Activated naive CD4-positive, alpha-beta T cell treated with anti-CD3 and anti-CD28 coated beads, Interleukin-2, amount 50 U/mL, for 72 hours (primary cell): ENCODE measurements at regions not wholly inside any gene's neighbourhood (a gene's known extent, or its start where the extent isn't known, plus 50 kb on each side); places are given as distances from the start of the nearest gene placed in this dataset.

Experiments
- ATAC-seq, 2 donors: fragments of 150-1000 bp; cut with Tn5 transposase; 2 replicates each; pipeline ENCODE4 v1.10.0; 2021; ENCODE audit warnings: mild to moderate bottlenecking in 2 of 2, moderate library complexity in 2 of 2
- DNase-seq, 2 donors: peaks; one replicate each; pipeline ENCODE4 v3.0.0; 2021 to 2022; ENCODE audit warnings: low spot score in 2 of 2
- H3K27ac Mint-ChIP-seq, 2 donors: one replicate each; pipeline ENCODE4 v1.8.0; 2022; ENCODE audit warnings: mild to moderate bottlenecking in 2 of 2, mixed read lengths in 2 of 2
- H3K36me3 Mint-ChIP-seq, 2 donors: one replicate each; pipeline ENCODE4 v1.8.0; 2022; ENCODE audit warnings: mixed read lengths in 2 of 2
- H3K9me3 Mint-ChIP-seq, 2 donors: one replicate each; pipeline ENCODE4 v1.8.0; 2022; ENCODE audit warnings: mixed read lengths in 2 of 2

DNA sequence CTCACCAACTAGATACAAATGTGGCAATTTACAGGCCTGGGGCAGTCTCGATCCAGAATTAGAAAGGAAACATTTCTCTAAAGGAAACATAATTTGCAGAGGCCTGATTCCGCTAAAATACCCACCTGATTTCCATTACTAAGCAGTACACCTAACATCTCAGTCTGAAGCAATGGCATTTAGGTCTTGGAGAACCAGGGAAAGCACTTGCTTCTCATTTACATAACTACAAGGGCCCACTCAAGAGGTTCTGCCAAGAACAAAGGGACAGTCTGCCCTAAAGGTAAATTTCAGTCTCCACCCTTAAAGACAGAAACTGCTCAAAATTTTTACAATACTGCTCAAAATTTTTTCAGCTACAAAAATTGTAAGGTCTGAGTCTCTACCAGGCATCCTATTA lies 123.7 kb upstream of the GJB5 start:
- no peak overlapping the region for H3K27ac Mint-ChIP-seq
- ATAC-seq (no peak), DNase-seq (no peak)
- H3K9me3 Mint-ChIP-seq = no peaks in the 10 kb centered on the region
- H3K36me3 Mint-ChIP-seq = no peaks in the 10 kb centered on the region

DNA sequence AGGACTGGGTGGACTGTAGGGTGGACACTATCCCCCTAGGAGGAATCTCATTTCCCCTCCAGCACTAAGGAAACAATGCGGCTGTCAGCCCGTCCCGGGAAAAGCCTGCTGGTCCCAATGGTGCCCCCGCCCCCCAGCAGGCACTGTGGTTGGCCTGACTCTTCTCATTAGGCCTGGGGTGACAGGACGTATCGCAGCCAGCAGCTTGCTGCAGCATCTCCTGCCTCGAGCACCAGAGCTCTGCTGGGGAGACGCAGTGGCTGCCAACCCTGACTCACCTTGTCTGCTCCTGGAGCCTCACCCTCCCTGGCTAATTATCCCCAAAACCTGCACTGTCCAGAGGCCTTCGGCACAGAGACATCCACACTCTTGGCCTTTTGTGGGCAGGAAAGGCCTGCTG lies 115.1 kb upstream of the GJB5 start:
- ATAC-seq (no peak), DNase-seq (no peak)
- no peaks in the 10 kb centered on the region for H3K36me3 Mint-ChIP-seq
- peaks cover 0 to 5% of the 10 kb centered on the region in 2 donors for H3K9me3 Mint-ChIP-seq
- no peak overlapping the region for H3K27ac Mint-ChIP-seq

GRCh38 chr1:34640654-34641401 lies 114.0 kb upstream of the GJB5 start:
- Mint-ChIP-seq H3K36me3 (no peaks in the 10 kb centered on the region), H3K27ac (no peak overlapping the region), H3K9me3 (peaks cover 0 to 5% of the 10 kb centered on the region in 2 donors)
- ATAC-seq (no peak), DNase-seq (no peak)

- DNase-seq = no peak
These were observed 112.2 kb upstream of the GJB5 start for GRCh38 chr1:34642679-34643078.

DNA sequence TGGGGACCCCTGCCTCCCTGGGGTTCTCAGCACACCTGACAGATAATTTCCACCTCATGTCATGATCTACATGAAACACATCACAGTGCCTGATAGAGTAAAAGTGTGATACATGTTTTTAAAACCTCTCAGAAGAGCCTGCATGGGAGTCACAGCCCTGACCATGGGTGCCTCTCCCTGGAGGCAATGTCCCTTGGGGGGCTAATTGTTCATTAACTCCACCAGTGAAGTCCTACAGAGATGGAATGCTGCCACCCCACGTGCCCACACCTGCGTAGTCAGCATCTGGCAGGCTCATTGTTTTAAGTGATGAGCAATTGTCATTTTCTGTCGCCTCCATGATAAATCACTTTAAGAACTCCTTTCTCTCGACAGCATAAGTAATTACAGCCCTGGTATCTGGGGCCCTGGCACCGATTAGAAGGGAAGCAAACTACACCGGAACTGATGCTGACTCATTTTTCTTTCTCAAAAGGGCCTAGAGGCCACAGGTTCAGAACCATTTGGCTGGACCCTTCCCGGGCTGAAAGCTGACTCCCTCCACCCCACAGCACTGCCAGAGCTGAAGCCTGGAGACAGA lies 109.6 kb upstream of the GJB5 start:
- Mint-ChIP-seq H3K36me3 (no peaks in the 10 kb centered on the region), H3K27ac (no peak overlapping the region), H3K9me3 (no peaks in the 10 kb centered on the region)
- DNase-seq (no peak), ATAC-seq (no peak)

More at GRCh38 chr1:34642679-34643078, 112.2 kb upstream of the GJB5 start:
- Mint-ChIP-seq H3K36me3 (no peaks in the 10 kb centered on the region), H3K27ac (no peak overlapping the region), H3K9me3 (no peaks in the 10 kb centered on the region)
- no peak for ATAC-seq

DNA sequence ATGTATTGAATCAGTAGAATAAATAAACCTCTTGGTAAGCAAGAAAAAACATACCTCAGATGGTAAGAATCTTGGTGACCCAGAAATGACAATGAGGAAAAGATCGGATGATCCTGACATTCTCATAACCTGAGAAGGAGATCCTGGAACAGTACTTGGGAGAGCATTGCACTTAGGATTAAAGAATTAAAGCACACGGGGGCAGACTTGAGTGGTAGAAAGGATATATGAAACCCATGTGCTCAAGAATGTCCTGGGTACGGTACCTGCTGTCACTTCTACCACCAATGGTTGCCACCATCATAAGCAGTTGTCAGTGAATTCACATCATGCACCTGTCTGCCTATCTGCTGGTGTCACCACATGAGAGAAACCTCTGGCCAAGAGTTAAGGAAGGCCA lies 108.9 kb upstream of the GJB5 start:
- DNase-seq (no peak), ATAC-seq (no peak)
- no peak overlapping the region for H3K27ac Mint-ChIP-seq
- no peaks in the 10 kb centered on the region for H3K36me3 Mint-ChIP-seq
- no peaks in the 10 kb centered on the region for H3K9me3 Mint-ChIP-seq

DNA sequence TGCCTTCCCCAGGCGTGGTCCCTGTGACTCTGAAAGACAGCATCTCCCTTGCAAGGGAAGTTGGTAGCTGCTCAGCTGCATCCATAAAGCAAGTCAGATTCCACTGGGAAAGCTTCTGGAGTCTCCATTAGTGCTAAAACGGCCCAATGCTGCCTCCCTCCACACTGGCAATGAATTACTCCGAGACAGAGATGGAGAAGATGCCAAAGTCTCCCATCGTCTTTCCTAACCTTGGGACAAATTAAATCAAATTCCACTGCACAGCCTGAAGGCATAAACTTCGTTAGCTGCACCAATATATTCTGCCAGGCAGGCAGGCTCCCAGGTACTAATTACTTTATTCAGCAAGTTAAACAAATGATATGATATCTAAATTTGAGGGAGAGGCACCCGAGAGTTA lies 106.3 kb upstream of the GJB5 start:
- Mint-ChIP-seq H3K27ac (no peak overlapping the region), H3K9me3 (no peaks in the 10 kb centered on the region), H3K36me3 (no peaks in the 10 kb centered on the region)
- ATAC-seq (no peak), DNase-seq (no peak)

GRCh38 chr1:34650090-34650489 lies 104.8 kb upstream of the GJB5 start:
- no peak for ATAC-seq

DNA sequence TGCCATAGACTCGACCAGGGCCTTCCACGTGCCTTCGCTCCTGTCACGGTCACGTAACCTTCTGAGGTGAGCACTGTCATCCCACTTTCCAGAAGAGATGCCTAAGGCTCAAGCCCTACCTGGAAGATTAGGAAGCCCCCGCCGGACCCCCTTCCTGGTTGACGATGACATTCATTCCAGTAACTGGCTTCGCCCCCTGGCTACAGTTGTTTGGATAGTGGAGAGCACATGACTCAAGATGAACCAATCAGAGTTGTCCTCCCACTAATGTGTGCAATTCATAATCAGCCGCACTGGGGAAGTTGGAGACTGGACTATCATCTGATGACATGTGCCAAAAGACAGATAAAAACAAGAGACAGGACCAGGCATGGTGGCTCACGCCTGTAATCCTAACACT lies 104.0 kb upstream of the GJB5 start:
- ATAC-seq (no peak), DNase-seq (no peak)
- no peak overlapping the region for H3K27ac Mint-ChIP-seq
- H3K9me3 Mint-ChIP-seq = no peaks in the 10 kb centered on the region
- no peaks in the 10 kb centered on the region for H3K36me3 Mint-ChIP-seq

More at GRCh38 chr1:34650090-34650489, 104.8 kb upstream of the GJB5 start:
- H3K27ac Mint-ChIP-seq = no peak overlapping the region
- no peak for DNase-seq
- no peaks in the 10 kb centered on the region for H3K9me3 Mint-ChIP-seq
- no peaks in the 10 kb centered on the region for H3K36me3 Mint-ChIP-seq

DNA sequence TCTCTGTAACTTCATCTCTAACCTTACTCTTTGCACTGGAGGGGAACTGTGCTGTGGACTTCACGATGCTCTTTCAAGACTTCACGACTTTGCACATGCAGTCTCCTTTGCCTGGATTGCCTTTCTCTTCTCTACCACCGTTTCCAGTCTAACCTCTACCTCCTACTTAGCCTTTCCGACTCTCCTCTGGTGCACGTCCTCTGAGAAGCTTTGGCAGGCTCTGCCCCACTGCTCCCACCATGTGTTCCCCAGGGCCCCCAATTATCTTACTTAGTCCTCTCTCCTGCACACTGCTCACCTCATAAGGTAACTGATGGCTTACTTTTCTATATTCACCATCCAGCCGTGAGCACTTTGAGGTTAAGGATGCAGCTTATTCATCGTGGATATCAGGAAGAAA lies 101.7 kb upstream of the GJB5 start:
- no peaks in the 10 kb centered on the region for H3K36me3 Mint-ChIP-seq

DNA sequence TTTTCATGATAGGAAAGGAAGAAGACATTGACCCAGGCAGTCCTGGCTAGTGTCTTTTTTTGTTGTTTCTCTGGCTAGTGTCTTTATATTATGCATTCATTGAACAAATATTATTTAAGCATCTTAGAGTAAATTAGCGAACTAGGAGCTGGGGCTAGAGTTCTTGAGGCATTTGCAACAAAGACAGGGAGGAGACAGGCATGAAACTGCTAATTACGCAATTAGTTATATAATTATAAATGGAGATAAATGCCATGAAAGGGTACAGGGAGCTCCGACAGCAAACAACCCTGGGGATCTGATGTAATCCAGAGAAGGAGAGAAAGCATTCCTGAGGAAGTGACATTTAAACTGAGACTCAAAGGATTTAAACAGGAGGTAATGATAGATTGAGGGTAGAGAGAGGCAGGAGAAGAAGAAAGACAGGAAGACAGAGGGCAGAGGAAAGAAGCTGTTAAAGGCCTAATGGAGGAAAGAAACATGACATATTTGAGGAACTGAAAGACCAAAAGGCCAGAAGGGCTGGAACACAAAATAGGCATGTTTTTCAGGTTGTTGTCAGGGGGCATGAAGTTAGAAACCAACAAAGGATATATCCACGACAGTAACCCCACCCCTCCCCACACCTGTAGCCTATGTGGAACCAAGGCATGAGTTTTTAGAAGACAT lies 99.5 kb upstream of the GJB5 start:
- H3K9me3 Mint-ChIP-seq = no peaks in the 10 kb centered on the region
- DNase-seq = no peak
- ATAC-seq = no peak
- no peaks in the 10 kb centered on the region for H3K36me3 Mint-ChIP-seq
- H3K27ac Mint-ChIP-seq = no peak overlapping the region

More for the DNA sequence above, 101.7 kb upstream of the GJB5 start:
- Mint-ChIP-seq H3K27ac (no peak overlapping the region), H3K9me3 (no peaks in the 10 kb centered on the region)
- ATAC-seq (no peak), DNase-seq (no peak)

GRCh38 chr1:34655875-34656240 lies 99.0 kb upstream of the GJB5 start:
- no peak for ATAC-seq
- no peaks in the 10 kb centered on the region for H3K36me3 Mint-ChIP-seq
- no peak for DNase-seq
- H3K27ac Mint-ChIP-seq = no peak overlapping the region
- no peaks in the 10 kb centered on the region for H3K9me3 Mint-ChIP-seq

DNA sequence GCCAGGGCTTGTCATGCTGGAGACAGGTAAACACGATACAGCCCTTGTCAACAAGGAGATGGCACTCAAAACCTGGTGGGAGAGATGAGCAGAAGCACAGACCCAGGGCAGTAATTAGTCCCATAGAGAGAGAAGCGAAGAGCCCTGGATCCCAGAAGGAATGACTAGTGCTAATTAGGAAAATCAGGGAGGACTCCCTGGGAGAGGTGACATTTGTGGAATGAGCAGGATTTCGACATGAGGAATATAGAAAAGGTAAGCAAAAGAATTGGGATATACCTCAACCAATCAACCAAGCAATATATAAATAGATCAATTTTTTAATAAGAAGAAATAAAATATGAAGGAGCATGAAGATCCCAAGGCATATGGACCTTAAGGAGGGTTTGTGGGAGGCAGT lies 98.5 kb upstream of the GJB5 start:
- no peak overlapping the region for H3K27ac Mint-ChIP-seq
- DNase-seq = no peak

GRCh38 chr1:34656731-34657130 lies 98.1 kb upstream of the GJB5 start:
- no peaks in the 10 kb centered on the region for H3K9me3 Mint-ChIP-seq
- H3K27ac Mint-ChIP-seq = no peak overlapping the region
- no peaks in the 10 kb centered on the region for H3K36me3 Mint-ChIP-seq
- ATAC-seq = no peak
- DNase-seq = no peak

More for the DNA sequence above, 98.5 kb upstream of the GJB5 start:
- Mint-ChIP-seq H3K9me3 (no peaks in the 10 kb centered on the region), H3K36me3 (no peaks in the 10 kb centered on the region)
- no peak for ATAC-seq

- H3K9me3 Mint-ChIP-seq = no peaks in the 10 kb centered on the region
- no peaks in the 10 kb centered on the region for H3K36me3 Mint-ChIP-seq
- DNase-seq (no peak), ATAC-seq (no peak)
- no peak overlapping the region for H3K27ac Mint-ChIP-seq
These were observed 97.6 kb upstream of the GJB5 start for GRCh38 chr1:34657266-34657665.

GRCh38 chr1:34657849-34658248 lies 97.0 kb upstream of the GJB5 start:
- H3K9me3 Mint-ChIP-seq = no peaks in the 10 kb centered on the region
- DNase-seq (no peak), ATAC-seq (no peak)
- no peaks in the 10 kb centered on the region for H3K36me3 Mint-ChIP-seq
- H3K27ac Mint-ChIP-seq = no peak overlapping the region

GRCh38 chr1:34663031-34663430 lies 91.8 kb upstream of the GJB5 start:
- H3K9me3 Mint-ChIP-seq = no peaks in the 10 kb centered on the region
- no peak for ATAC-seq

GRCh38 chr1:34668063-34668462 lies 86.8 kb upstream of the GJB5 start:
- no peak for ATAC-seq
- peaks cover 5 to 11% of the 10 kb centered on the region in 2 donors for H3K9me3 Mint-ChIP-seq
- DNase-seq = no peak
- H3K27ac Mint-ChIP-seq = no peak overlapping the region
- H3K36me3 Mint-ChIP-seq = no peaks in the 10 kb centered on the region

More at GRCh38 chr1:34663031-34663430, 91.8 kb upstream of the GJB5 start:
- DNase-seq = no peak
- Mint-ChIP-seq H3K27ac (peak overlapping the region in 1 of 2 donors; percentile 56), H3K36me3 (no peaks in the 10 kb centered on the region)
